HepG2 (cell line): ENCODE measurements at regions not wholly inside any gene's neighbourhood (a gene's known extent, or its start where the extent isn't known, plus 50 kb on each side); places are given as distances from the start of the nearest gene placed in this dataset.

Source experiments
- ATAC-seq: fragments of 200-7000 bp; cut with Tn5 transposase; 3 replicates; pipeline ENCODE4 v1.9.1; 2020; ENCODE audit warnings: mild to moderate bottlenecking, moderate library complexity
- BruUV-seq: library from RNA; stranded (reverse); fragments of 400-500 nt; replicated peaks from 2 replicates; lab custom pipeline; 2021; lab: Mats Ljungman, UMichigan
- CTCF ChIA-PET: fragments of 300-600 bp; formaldehyde crosslinking; extraction: SDS; loops from one replicate; lab custom pipeline; 2021; ENCODE audit warnings: low total read pairs, inconsistent platforms, low intra/inter-chr PET ratio; lab: Yijun Ruan, JAX
- POLR2A ChIA-PET: fragments of 350-600 bp; sonication (Branson Sonifier 250); formaldehyde crosslinking; loops from one replicate; lab custom pipeline; 2020; ENCODE audit warnings: antibody characterized with exemption, inconsistent platforms; lab: Yijun Ruan, JAX
- DNase-seq: peaks from one replicate; pipeline ENCODE4 v3.0.0-alpha.2; 2015; ENCODE audit warnings: low spot score
- FAIRE-seq: peaks from 3 replicates; lab custom pipeline; 2011; peaks lifted over from hg19 to GRCh38; lab: Jason Lieb, UNC
- H2AFZ ChIP-seq: one replicate; pipeline ENCODE4 v1.6.1; 2011; ENCODE audit warnings: low read length, inconsistent platforms
- H3K27ac ChIP-seq: fragments of 300-600 bp; 3 replicates; pipeline ENCODE4 v1.8.0; 2011; ENCODE audit warnings: mixed run types, mild to moderate bottlenecking, mixed read lengths, low read length, inconsistent platforms; ENCODE audit not compliant: insufficient read depth; ENCODE audit errors: extremely low read length
- H3K27me3 ChIP-seq, 2 experiments: fragments of 200-600 bp in 1 of 2; 2 replicates in 1 of 2; 3 replicates in 1 of 2; pipeline versions ENCODE4 v1.6.0 to v1.8.0; 2011; ENCODE audit warnings: low read length in 2 of 2, mild to moderate bottlenecking in 2 of 2, moderate library complexity in 2 of 2, inconsistent platforms in 1 of 2; ENCODE audit not compliant: insufficient read depth in 2 of 2, control insufficient read depth in 1 of 2
- H3K36me3 ChIP-seq, 2 experiments: fragments of 200-600 bp in 1 of 2; replicated peaks in 1 of 2; 2 replicates in 1 of 2; 3 replicates in 1 of 2; pipeline versions ENCODE4 v1.5.1 to v1.8.0; 2011; ENCODE audit warnings: low read length in 2 of 2, inconsistent platforms in 1 of 2; ENCODE audit not compliant: insufficient read depth in 2 of 2, control insufficient read depth in 1 of 2
- H3K4me1 ChIP-seq: 2 replicates; pipeline ENCODE4 v1.5.1; 2012; ENCODE audit warnings: low read length, inconsistent platforms; ENCODE audit not compliant: insufficient read depth
- H3K4me2 ChIP-seq: 2 replicates; pipeline ENCODE4 v1.6.0; 2011; ENCODE audit warnings: low read depth, low read length, inconsistent platforms
- H3K4me3 ChIP-seq, 3 experiments: fragments of 200-600 bp in 1 of 3; sonication (generic), shearing (Covaris generic) in 1 of 3; replicated peaks in 1 of 3; 2 replicates each; pipeline ENCODE4 v1.5.1; 2011 to 2016; ENCODE audit warnings: low read length in 3 of 3, inconsistent platforms in 2 of 3, low read depth in 2 of 3, mild to moderate bottlenecking in 2 of 3, control low read depth in 1 of 3, mixed read lengths in 1 of 3; ENCODE audit not compliant: insufficient read depth in 1 of 3
- H3K79me2 ChIP-seq: one replicate; pipeline ENCODE4 v1.6.1; 2011; ENCODE audit warnings: low read length, inconsistent platforms; ENCODE audit not compliant: insufficient read depth
- H3K9ac ChIP-seq: 2 replicates; pipeline ENCODE4 v1.6.0; 2011; ENCODE audit warnings: mild to moderate bottlenecking, low read depth, low read length, inconsistent platforms; ENCODE audit not compliant: insufficient read depth
- H3K9me3 ChIP-seq: 2 replicates; pipeline ENCODE4 v1.5.1; 2012; ENCODE audit warnings: mild to moderate bottlenecking, low read length
- H4K20me1 ChIP-seq: 2 replicates; pipeline ENCODE4 v1.6.0; 2011; ENCODE audit warnings: inconsistent platforms, mild to moderate bottlenecking, low read length, moderate library complexity; ENCODE audit not compliant: insufficient read depth
- MXD4 ChIP-seq: IDR thresholded peaks from 2 replicates; pipeline ENCODE4 v1.6.1; 2016; ENCODE audit warnings: mild to moderate bottlenecking, missing biosample characterization, missing genetic modification reagents
- NFIC ChIP-seq: IDR thresholded peaks from 2 replicates; pipeline ENCODE4 v1.6.1; 2012; ENCODE audit warnings: mild to moderate bottlenecking, low read length, inconsistent platforms
- NFYB ChIP-seq: sonication (generic); formaldehyde crosslinking; IDR thresholded peaks from 2 replicates; pipeline ENCODE4 v1.4.0; 2020; ENCODE audit warnings: missing genetic modification reagents
- SMARCC2 ChIP-seq: fragments of 450-650 bp; IDR thresholded peaks from 2 replicates; pipeline ENCODE4 v1.6.1; 2017; ENCODE audit warnings: antibody characterized with exemption, mild to moderate bottlenecking
- WGBS: methylation state at CpG from one replicate; pipeline ENCODE4 v1.1.6; 2017; ENCODE audit warnings: low lambda C conversion rate; 5-methylcytosine and 5-hydroxymethylcytosine counted together
- in situ Hi-C: cut with HindIII; loops from 2 replicates; pipeline ENCODE4 v1.10.0; 2017; ENCODE audit warnings: low pct_unique_long_range_greater_than_20kb; ENCODE audit not compliant: extremely low pct_ligation_motif_present
- intact Hi-C: fragments of 100-400 bp; cut with micrococcal nuclease; formaldehyde crosslinking; loops from one replicate; pipeline ENCODE4 v1.10.0; 2022; ENCODE audit not compliant: unreplicated experiment
- TF ChIP-seq, protein P1 (sequence below), 2 experiments: sonication (generic) in 1 of 2; formaldehyde crosslinking in 1 of 2; IDR thresholded peaks; 2 replicates each; pipeline versions ENCODE4 v1.6.1 to v1.9.0; 2014 to 2022; ENCODE audit warnings: antibody characterized with exemption in 1 of 2, borderline replicate concordance in 1 of 2, inconsistent platforms in 1 of 2, low read depth in 1 of 2, missing genetic modification reagents in 1 of 2
- TF ChIP-seq, protein P2 (sequence below): IDR thresholded peaks from 2 replicates; pipeline ENCODE4 v1.6.1; 2018; ENCODE audit warnings: missing genetic modification reagents
- TF ChIP-seq, protein P3 (sequence below): sonication (generic); formaldehyde crosslinking; IDR thresholded peaks from 2 replicates; pipeline ENCODE4 v1.5.0; 2020; ENCODE audit warnings: mild to moderate bottlenecking, missing genetic modification reagents, moderate library complexity

GRCh38 chr20:57020364-57020763 lies 246.1 kb downstream of the BMP7 start (continued):
- TF ChIP-seq, protein P1, sequence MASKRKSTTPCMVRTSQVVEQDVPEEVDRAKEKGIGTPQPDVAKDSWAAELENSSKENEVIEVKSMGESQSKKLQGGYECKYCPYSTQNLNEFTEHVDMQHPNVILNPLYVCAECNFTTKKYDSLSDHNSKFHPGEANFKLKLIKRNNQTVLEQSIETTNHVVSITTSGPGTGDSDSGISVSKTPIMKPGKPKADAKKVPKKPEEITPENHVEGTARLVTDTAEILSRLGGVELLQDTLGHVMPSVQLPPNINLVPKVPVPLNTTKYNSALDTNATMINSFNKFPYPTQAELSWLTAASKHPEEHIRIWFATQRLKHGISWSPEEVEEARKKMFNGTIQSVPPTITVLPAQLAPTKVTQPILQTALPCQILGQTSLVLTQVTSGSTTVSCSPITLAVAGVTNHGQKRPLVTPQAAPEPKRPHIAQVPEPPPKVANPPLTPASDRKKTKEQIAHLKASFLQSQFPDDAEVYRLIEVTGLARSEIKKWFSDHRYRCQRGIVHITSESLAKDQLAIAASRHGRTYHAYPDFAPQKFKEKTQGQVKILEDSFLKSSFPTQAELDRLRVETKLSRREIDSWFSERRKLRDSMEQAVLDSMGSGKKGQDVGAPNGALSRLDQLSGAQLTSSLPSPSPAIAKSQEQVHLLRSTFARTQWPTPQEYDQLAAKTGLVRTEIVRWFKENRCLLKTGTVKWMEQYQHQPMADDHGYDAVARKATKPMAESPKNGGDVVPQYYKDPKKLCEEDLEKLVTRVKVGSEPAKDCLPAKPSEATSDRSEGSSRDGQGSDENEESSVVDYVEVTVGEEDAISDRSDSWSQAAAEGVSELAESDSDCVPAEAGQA (IDR thresholded peaks at IDR 0.05; ENCODE audit: low read depth): no peak
- TF ChIP-seq, protein P1 (CRISPR knock-in tag; IDR thresholded peaks at IDR 0.05; ENCODE audit: borderline replicate concordance): no peak
- no peak for TF ChIP-seq NFIC
- TF ChIP-seq, protein P2, sequence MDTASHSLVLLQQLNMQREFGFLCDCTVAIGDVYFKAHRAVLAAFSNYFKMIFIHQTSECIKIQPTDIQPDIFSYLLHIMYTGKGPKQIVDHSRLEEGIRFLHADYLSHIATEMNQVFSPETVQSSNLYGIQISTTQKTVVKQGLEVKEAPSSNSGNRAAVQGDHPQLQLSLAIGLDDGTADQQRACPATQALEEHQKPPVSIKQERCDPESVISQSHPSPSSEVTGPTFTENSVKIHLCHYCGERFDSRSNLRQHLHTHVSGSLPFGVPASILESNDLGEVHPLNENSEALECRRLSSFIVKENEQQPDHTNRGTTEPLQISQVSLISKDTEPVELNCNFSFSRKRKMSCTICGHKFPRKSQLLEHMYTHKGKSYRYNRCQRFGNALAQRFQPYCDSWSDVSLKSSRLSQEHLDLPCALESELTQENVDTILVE: no peak

- 17% methylated on average over 6 of the region's 6 CpGs for WGBS
- DNase-seq: no peak
Measured at GRCh38 chr20:57022306-57022705, 244.1 kb downstream of the BMP7 start.

More at GRCh38 chr20:57022306-57022705, 244.1 kb downstream of the BMP7 start:
- no peaks in the 10 kb centered on the region for H3K36me3 ChIP-seq
- FAIRE-seq (no peak), ATAC-seq (peak; percentile 81)
- H3K4me1 ChIP-seq: no peaks in the 10 kb centered on the region
- in situ Hi-C loops: no loop called here
- H3K4me3 ChIP-seq: no peak overlapping the region
- intact Hi-C loops: no loop called here
- H3K9ac ChIP-seq: no peak overlapping the region
- no peak overlapping the region for H3K4me2 ChIP-seq
- H3K27ac ChIP-seq: no peak overlapping the region
- no peak overlapping the region for H2AFZ ChIP-seq
- no peaks in the 10 kb centered on the region for H3K9me3 ChIP-seq
- ChIA-PET CTCF (interaction anchor here (1.1 kb wide), 1 partner anchor 472 kb away, joined by 5 read pairs; no protein-coding TSS in a partner anchor), POLR2A (no interaction called here)
- H3K79me2 ChIP-seq: no peaks in the 10 kb centered on the region
- TF ChIP-seq, protein P3, sequence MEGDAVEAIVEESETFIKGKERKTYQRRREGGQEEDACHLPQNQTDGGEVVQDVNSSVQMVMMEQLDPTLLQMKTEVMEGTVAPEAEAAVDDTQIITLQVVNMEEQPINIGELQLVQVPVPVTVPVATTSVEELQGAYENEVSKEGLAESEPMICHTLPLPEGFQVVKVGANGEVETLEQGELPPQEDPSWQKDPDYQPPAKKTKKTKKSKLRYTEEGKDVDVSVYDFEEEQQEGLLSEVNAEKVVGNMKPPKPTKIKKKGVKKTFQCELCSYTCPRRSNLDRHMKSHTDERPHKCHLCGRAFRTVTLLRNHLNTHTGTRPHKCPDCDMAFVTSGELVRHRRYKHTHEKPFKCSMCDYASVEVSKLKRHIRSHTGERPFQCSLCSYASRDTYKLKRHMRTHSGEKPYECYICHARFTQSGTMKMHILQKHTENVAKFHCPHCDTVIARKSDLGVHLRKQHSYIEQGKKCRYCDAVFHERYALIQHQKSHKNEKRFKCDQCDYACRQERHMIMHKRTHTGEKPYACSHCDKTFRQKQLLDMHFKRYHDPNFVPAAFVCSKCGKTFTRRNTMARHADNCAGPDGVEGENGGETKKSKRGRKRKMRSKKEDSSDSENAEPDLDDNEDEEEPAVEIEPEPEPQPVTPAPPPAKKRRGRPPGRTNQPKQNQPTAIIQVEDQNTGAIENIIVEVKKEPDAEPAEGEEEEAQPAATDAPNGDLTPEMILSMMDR (CRISPR knock-in tag): peak; percentile 32
- TF ChIP-seq MXD4: no peak
- TF ChIP-seq NFYB (CRISPR knock-in tag): no peak
- TF ChIP-seq SMARCC2: no peak
- H3K27me3 ChIP-seq: peaks cover 3 to 39% of the 10 kb centered on the region in 2 experiments; a peak in 4 of 5 replicates
- H4K20me1 ChIP-seq: no peaks in the 10 kb centered on the region
- no TSS peak for BruUV-seq
